H1 (cell line): ENCODE measurements at regions not wholly inside any gene's neighbourhood (a gene's known extent, or its start where the extent isn't known, plus 50 kb on each side); places are given as distances from the start of the nearest gene placed in this dataset.
A peak's percentile ranks its signal among the peaks of the same experiment; 100 is the strongest.

Source experiments
- CTCF ChIA-PET: fragments of 300-600 bp; sonication (Branson Sonifier 250); formaldehyde crosslinking; loops from one replicate; lab custom pipeline; 2021; ENCODE audit not compliant: partially characterized antibody; lab: Charles Lee
- POLR2A ChIA-PET: fragments of 300-600 bp; sonication (Branson Sonifier 250); formaldehyde crosslinking; loops from one replicate; lab custom pipeline; 2021; ENCODE audit warnings: inconsistent platforms; ENCODE audit not compliant: partially characterized antibody; lab: Charles Lee
- DNase-seq, 2 experiments: peaks; one replicate each; pipeline versions ENCODE4 v3.0.0 to v3.0.0-alpha.2; 2010 to 2022; ENCODE audit warnings: low spot score in 2 of 2, low read depth in 1 of 2, mixed read lengths in 1 of 2
- FAIRE-seq: peaks from 2 replicates; lab custom pipeline; 2011; peaks lifted over from hg19 to GRCh38; lab: Jason Lieb, UNC
- H2AFZ ChIP-seq: 2 replicates; pipeline ENCODE4 v1.8.1; 2012; ENCODE audit warnings: low read length, inconsistent platforms
- H2AK5ac ChIP-seq: 2 replicates; pipeline ENCODE4 v1.6.1; 2013; ENCODE audit warnings: low read depth, low read length
- H2BK120ac ChIP-seq: replicated peaks from 2 replicates; pipeline ENCODE3; 2013; ENCODE audit warnings: low read depth, low read length, inconsistent platforms
- H2BK12ac ChIP-seq: 2 replicates; pipeline ENCODE4 v1.6.1; 2013; ENCODE audit warnings: low read depth, low read length
- H2BK15ac ChIP-seq: 2 replicates; pipeline ENCODE4 v1.6.1; 2013; ENCODE audit warnings: low read length
- H2BK20ac ChIP-seq: 2 replicates; pipeline ENCODE4 v1.6.1; 2013; ENCODE audit warnings: low read length
- H2BK5ac ChIP-seq: 2 replicates; pipeline ENCODE4 v1.6.1; 2013; ENCODE audit warnings: low read depth, low read length
- H3K14ac ChIP-seq: 2 replicates; pipeline ENCODE4 v1.6.1; 2013; ENCODE audit warnings: inconsistent platforms; ENCODE audit not compliant: insufficient read length
- H3K18ac ChIP-seq: 2 replicates; pipeline ENCODE4 v1.6.1; 2013; ENCODE audit warnings: low read length; ENCODE audit errors: extremely low read depth
- H3K23ac ChIP-seq: 2 replicates; pipeline ENCODE4 v1.6.1; 2013; ENCODE audit warnings: inconsistent platforms; ENCODE audit not compliant: insufficient read length
- H3K23me2 ChIP-seq: 2 replicates; pipeline ENCODE4 v1.6.1; 2013; ENCODE audit warnings: low read depth, low read length
- H3K27ac ChIP-seq: 2 replicates; pipeline ENCODE4 v1.6.1; 2011; ENCODE audit warnings: low read depth, low read length, inconsistent platforms
- H3K27me3 ChIP-seq, 4 experiments: replicated peaks in 1 of 4; 1 replicate in 1 of 4; 2 replicates in 3 of 4; pipeline versions ENCODE4 v1.6.1 to v1.8.1; 2011 to 2013; ENCODE audit warnings: low read length in 3 of 4, mild to moderate bottlenecking in 3 of 4, inconsistent platforms in 2 of 4, mixed read lengths in 2 of 4, moderate library complexity in 1 of 4; ENCODE audit not compliant: control insufficient read depth in 3 of 4, insufficient read depth in 3 of 4; ENCODE audit errors: extremely low read depth in 1 of 4
- H3K36me3 ChIP-seq, 4 experiments: 2 replicates each; pipeline versions ENCODE4 v1.6.1 to v1.8.1; 2011 to 2013; ENCODE audit warnings: mild to moderate bottlenecking in 4 of 4, low read length in 3 of 4, moderate library complexity in 2 of 4, control low read depth in 1 of 4, inconsistent platforms in 1 of 4; ENCODE audit not compliant: insufficient read depth in 4 of 4, control insufficient read depth in 2 of 4
- H3K4ac ChIP-seq: replicated peaks from 2 replicates; pipeline ENCODE3; 2013; ENCODE audit warnings: low read length, low read depth, mixed read lengths, inconsistent platforms; ENCODE audit not compliant: insufficient read length
- H3K4me1 ChIP-seq, 4 experiments: replicated peaks in 1 of 4; 1 replicate in 1 of 4; 2 replicates in 3 of 4; pipeline versions ENCODE4 v1.6.1 to v1.8.1; 2011 to 2013; ENCODE audit warnings: low read length in 3 of 4, inconsistent platforms in 2 of 4, mixed read lengths in 1 of 4; ENCODE audit not compliant: insufficient read depth in 4 of 4, control insufficient read depth in 3 of 4
- H3K4me2 ChIP-seq, 2 experiments: 2 replicates each; pipeline versions ENCODE4 v1.6.1 to v1.8.1; 2011 to 2013; ENCODE audit warnings: low read depth in 2 of 2, low read length in 2 of 2, control low read depth in 1 of 2, inconsistent platforms in 1 of 2, mild to moderate bottlenecking in 1 of 2; ENCODE audit not compliant: insufficient read depth in 1 of 2
- H3K4me3 ChIP-seq, 4 experiments: fragments of 200-600, 300-600 bp in 1 of 4; sonication (generic), shearing (Covaris generic), sonication (Bioruptor Twin) in 1 of 4; 2 replicates each; pipeline versions ENCODE4 v1.5.1 to v1.8.1; 2011 to 2016; ENCODE audit warnings: low read length in 4 of 4, low read depth in 3 of 4, control low read depth in 2 of 4, inconsistent platforms in 2 of 4, mild to moderate bottlenecking in 2 of 4, mixed read lengths in 1 of 4, moderate library complexity in 1 of 4; ENCODE audit not compliant: insufficient read depth in 2 of 4; ENCODE audit errors: extremely low read depth in 1 of 4
- H3K56ac ChIP-seq: replicated peaks from 2 replicates; pipeline ENCODE3; 2013; ENCODE audit warnings: low read depth, mild to moderate bottlenecking, mixed read lengths, low read length, inconsistent platforms; ENCODE audit not compliant: insufficient read length
- H3K79me1 ChIP-seq: 2 replicates; pipeline ENCODE4 v1.6.1; 2013; ENCODE audit warnings: low read depth, low read length, control low read depth
- H3K79me2 ChIP-seq, 2 experiments: 2 replicates each; pipeline versions ENCODE4 v1.6.1 to v1.8.1; 2012 to 2013; ENCODE audit warnings: low read length in 2 of 2, mild to moderate bottlenecking in 2 of 2, inconsistent platforms in 1 of 2; ENCODE audit not compliant: insufficient read depth in 2 of 2, control insufficient read depth in 1 of 2
- H3K9ac ChIP-seq, 4 experiments: replicated peaks in 1 of 4; 1 replicate in 1 of 4; 2 replicates in 3 of 4; pipeline versions ENCODE4 v1.6.1 to v1.8.1; 2011 to 2013; ENCODE audit warnings: low read depth in 3 of 4, low read length in 3 of 4, control low read depth in 2 of 4, mild to moderate bottlenecking in 2 of 4, moderate library complexity in 2 of 4, inconsistent platforms in 1 of 4; ENCODE audit errors: extremely low read depth in 1 of 4
- H3K9me3 ChIP-seq, 2 experiments: 2 replicates each; pipeline versions ENCODE4 v1.6.1 to v1.8.1; 2012 to 2013; ENCODE audit warnings: mild to moderate bottlenecking in 2 of 2, moderate library complexity in 2 of 2, control low read depth in 1 of 2, inconsistent platforms in 1 of 2, low read depth in 1 of 2, low read length in 1 of 2, mixed read lengths in 1 of 2; ENCODE audit not compliant: insufficient read depth in 2 of 2
- H4K20me1 ChIP-seq, 2 experiments: replicated peaks in 1 of 2; 2 replicates each; pipeline versions ENCODE3 to v1.8.1; 2011 to 2013; ENCODE audit warnings: inconsistent platforms in 2 of 2, low read length in 2 of 2, mild to moderate bottlenecking in 1 of 2; ENCODE audit not compliant: insufficient read depth in 2 of 2, control insufficient read depth in 1 of 2
- H4K5ac ChIP-seq: 2 replicates; pipeline ENCODE4 v1.6.1; 2013; ENCODE audit warnings: low read length, low read depth, mixed read lengths, inconsistent platforms; ENCODE audit not compliant: insufficient read length
- H4K8ac ChIP-seq: 2 replicates; pipeline ENCODE4 v1.8.0; 2013; ENCODE audit warnings: mild to moderate bottlenecking, moderate library complexity, low read length, inconsistent platforms; ENCODE audit not compliant: insufficient read depth; ENCODE audit errors: extremely low read depth
- H4K91ac ChIP-seq: replicated peaks from 2 replicates; pipeline ENCODE3; 2013; ENCODE audit warnings: low read length, mixed read lengths, inconsistent platforms; ENCODE audit not compliant: insufficient read length
- EGR1 ChIP-seq: IDR thresholded peaks from 2 replicates; pipeline ENCODE4 v1.6.1; 2011; ENCODE audit warnings: low read depth, low read length, borderline replicate concordance
- KDM1A ChIP-seq: fragments of 200-600, 300-600 bp; sonication (generic); IDR thresholded peaks from 2 replicates; pipeline ENCODE4 v1.7.1; 2016; ENCODE audit warnings: mild to moderate bottlenecking, low read length, borderline replicate concordance
- MAFK ChIP-seq: IDR thresholded peaks from 2 replicates; pipeline ENCODE4 v1.6.1; 2012; ENCODE audit warnings: low read depth, mild to moderate bottlenecking, improper control_type of control experiment, low read length
- PHF8 ChIP-seq: fragments of 200-600 bp; sonication (generic); conservative IDR thresholded peaks from 2 replicates; pipeline ENCODE4 v1.7.1; 2012; ENCODE audit warnings: low read depth, mild to moderate bottlenecking, inconsistent platforms, low read length, moderate library complexity
- POU5F1 ChIP-seq: IDR thresholded peaks from 2 replicates; pipeline ENCODE4 v1.6.1; 2011; ENCODE audit warnings: low read depth, mild to moderate bottlenecking, low read length, moderate library complexity
- RAD21 ChIP-seq, 2 experiments: IDR thresholded peaks in 1 of 2; conservative IDR thresholded peaks in 1 of 2; 2 replicates each; pipeline ENCODE4 v1.6.1; 2011; ENCODE audit warnings: low read depth in 2 of 2, low read length in 2 of 2, improper control_type of control experiment in 1 of 2, inconsistent platforms in 1 of 2, mild to moderate bottlenecking in 1 of 2, moderate library complexity in 1 of 2
- SIRT6 ChIP-seq: IDR thresholded peaks from one replicate; pipeline ENCODE4 v1.7.1; 2012; ENCODE audit warnings: low read length, inconsistent platforms
- SRF ChIP-seq: IDR thresholded peaks from 2 replicates; pipeline ENCODE4 v1.6.1; 2011; ENCODE audit warnings: mild to moderate bottlenecking, low read depth, low read length, moderate library complexity
- TBP ChIP-seq: IDR thresholded peaks from 2 replicates; pipeline ENCODE4 v1.6.1; 2011; ENCODE audit warnings: low read depth, low read length, improper control_type of control experiment
- TCF12 ChIP-seq: IDR thresholded peaks from 2 replicates; pipeline ENCODE4 v1.6.1; 2011; ENCODE audit warnings: low read depth, mild to moderate bottlenecking, low read length
- WGBS, 2 experiments: shearing (Covaris generic) in 1 of 2; methylation state at CpG; one replicate each; pipeline versions ENCODE4 v1.1.6 to v1.1.7; 2013 to 2015; ENCODE audit warnings: low lambda C conversion rate in 2 of 2, mixed read lengths in 2 of 2, inconsistent platforms in 1 of 2, low coverage in 1 of 2, missing lambda C conversion rate in 1 of 2; ENCODE audit not compliant: insufficient replicate concordance in 2 of 2, insufficient coverage in 1 of 2, insufficient read length in 1 of 2; ENCODE audit errors: extremely low coverage in 1 of 2, missing lambda C conversion rate in 1 of 2; 5-methylcytosine and 5-hydroxymethylcytosine counted together

DNA sequence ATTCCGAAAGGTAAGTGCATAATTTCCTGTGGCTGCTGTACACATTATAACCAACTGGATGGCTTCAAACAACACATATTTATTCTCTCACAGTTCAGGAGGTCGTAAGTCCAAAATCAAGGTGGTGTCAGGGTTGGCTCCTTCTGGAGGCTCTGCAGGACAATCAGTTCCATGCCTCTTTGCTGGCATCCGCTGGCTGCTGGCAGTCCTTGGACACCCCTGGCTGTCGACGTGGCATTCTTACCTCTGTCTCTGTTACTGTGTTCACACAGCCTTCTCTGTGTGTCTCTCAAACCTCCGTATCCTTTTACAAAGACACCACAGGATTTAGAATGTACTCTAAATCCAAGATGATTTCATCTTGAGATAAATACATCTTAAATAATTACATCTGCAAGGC is 398.8 kb upstream of the ATP10A start:
- DNase-seq (no peak), FAIRE-seq (no peak)
- Histone ChIP-seq H2BK5ac (no peak overlapping the region), H3K56ac (no peak overlapping the region), H3K23me2 (no peaks in the 10 kb centered on the region), H3K79me1 (no peaks in the 10 kb centered on the region), H3K9me3 (no peaks in the 10 kb centered on the region), H3K4me1 (peaks cover 0 to 2% (median 0%) of the 10 kb centered on the region in 4 experiments; a peak in 4 of 7 replicates), H4K5ac (no peak overlapping the region), H2AK5ac (no peak overlapping the region), H4K20me1 (no peaks in the 10 kb centered on the region), H2BK12ac (no peak overlapping the region), H2BK120ac (no peak overlapping the region), H2BK15ac (no peak overlapping the region), H3K36me3 (no peaks in the 10 kb centered on the region), H3K79me2 (no peaks in the 10 kb centered on the region), H2AFZ (no peak overlapping the region), H3K18ac (no peak overlapping the region), H3K23ac (no peak overlapping the region), H2BK20ac (no peak overlapping the region), H3K4ac (no peak overlapping the region), H3K14ac (no peak overlapping the region), H3K4me3 (no peak overlapping the region), H3K4me2 (no peak overlapping the region), H3K27ac (no peak overlapping the region), H4K8ac (no peak overlapping the region), H3K27me3 (no peaks in the 10 kb centered on the region), H3K9ac (no peak overlapping the region), H4K91ac (peak overlapping the region; percentile 13)
- ChIA-PET POLR2A (no interaction called here), CTCF (interaction anchor here (0.9 to 8.0 kb wide), 14 partner anchors 10 to 603 kb away, joined by 3 to 60 read pairs (median 10); no protein-coding TSS in a partner anchor)
- 84% methylated on average over 6 of the region's 6 CpGs; no CpG with 5 or more reads in 1 of the 2 experiments for WGBS, 2 experiments
- no peak for TF ChIP-seq SRF
- TF ChIP-seq KDM1A, result no peak
- TF ChIP-seq RAD21 (IDR thresholded peaks at IDR 0.05 in 1 of 2, conservative IDR thresholded peaks at IDR 0.05 in 1 of 2; ENCODE audit: low read depth in 2 of 2, low read length in 2 of 2), result no peak
- no peak for TF ChIP-seq EGR1
- no peak for TF ChIP-seq SIRT6
- no peak for TF ChIP-seq TCF12
- TF ChIP-seq PHF8, result no peak
- no peak for TF ChIP-seq MAFK
- no peak for TF ChIP-seq POU5F1
- no peak for TF ChIP-seq TBP
